Thyroid gland (tissue), 4 donors: ENCODE measurements at regions not wholly inside any gene's neighbourhood (a gene's known extent, or its start where the extent isn't known, plus 50 kb on each side); places are given as distances from the start of the nearest gene placed in this dataset.
A peak's percentile ranks its signal among the peaks of the same experiment; 100 is the strongest.
"Not testable (repeated sequence)": the region's sequence is repeated elsewhere in the genome, so short reads cannot be mapped to it uniquely, and the experiment has no call there.

Experiments
- DNase-seq, 2 donors: peaks; one replicate each; pipeline ENCODE4 v3.0.0-alpha.2; 2019
- H3K27ac ChIP-seq, 3 donors: fragments of 200-600 bp; sonication (generic); 1 replicate in 2 of 3; 2 replicates in 1 of 3; pipeline ENCODE4 v1.5.1; 2016 to 2019; ENCODE audit warnings: mild to moderate bottlenecking in 1 of 3, moderate library complexity in 1 of 3
- H3K27me3 ChIP-seq: fragments of 200-600 bp; sonication (generic); one replicate; pipeline ENCODE4 v1.5.1; 2019
- H3K36me3 ChIP-seq, 2 donors: fragments of 200-600 bp; sonication (generic); one replicate each; pipeline ENCODE4 v1.5.1; 2016 to 2019
- H3K4me1 ChIP-seq, 2 donors: fragments of 200-600 bp; sonication (generic); one replicate each; pipeline ENCODE4 v1.5.1; 2017 to 2019
- H3K4me3 ChIP-seq, 3 donors: fragments of 200-600 bp; sonication (generic); replicated peaks in 1 of 3; 1 replicate in 2 of 3; 2 replicates in 1 of 3; pipeline ENCODE4 v1.5.1; 2016; ENCODE audit warnings: mild to moderate bottlenecking in 1 of 3
- H3K9me3 ChIP-seq: fragments of 200-600 bp; sonication (generic); one replicate; pipeline ENCODE4 v1.5.1; 2017
- POLR2A ChIP-seq, 2 donors: fragments of 450-650 bp; IDR thresholded peaks; one replicate each; pipeline ENCODE4 v1.6.1; 2017; ENCODE audit warnings: antibody characterized with exemption in 2 of 2, mild to moderate bottlenecking in 2 of 2, moderate library complexity in 1 of 2
- WGBS, 2 donors: methylation state at CpG; one replicate each; pipeline ENCODE4 v1.1.5; 2017; 5-methylcytosine and 5-hydroxymethylcytosine counted together
- intact Hi-C: fragments of 100-400 bp; cut with DNase I; formaldehyde crosslinking; loops from one replicate; pipeline ENCODE4 v1.15.1; 2023
- TF ChIP-seq, protein P1 (sequence below), 6 experiments: fragments of 200-600 bp in 3 of 6; fragments of 450-650 bp in 3 of 6; sonication (generic) in 3 of 6; IDR thresholded peaks; one replicate each; pipeline ENCODE4 v1.5.1; 2016 to 2019; ENCODE audit warnings: antibody characterized with exemption in 6 of 6, mild to moderate bottlenecking in 2 of 6, inconsistent platforms in 1 of 6, moderate library complexity in 1 of 6

- H3K27ac ChIP-seq, H3K4me3 ChIP-seq, DNase-seq, H3K4me1 ChIP-seq, H3K27me3 ChIP-seq, intact Hi-C loops, H3K36me3 ChIP-seq, H3K9me3 ChIP-seq: not testable (repeated sequence)
- TF ChIP-seq, protein P1, sequence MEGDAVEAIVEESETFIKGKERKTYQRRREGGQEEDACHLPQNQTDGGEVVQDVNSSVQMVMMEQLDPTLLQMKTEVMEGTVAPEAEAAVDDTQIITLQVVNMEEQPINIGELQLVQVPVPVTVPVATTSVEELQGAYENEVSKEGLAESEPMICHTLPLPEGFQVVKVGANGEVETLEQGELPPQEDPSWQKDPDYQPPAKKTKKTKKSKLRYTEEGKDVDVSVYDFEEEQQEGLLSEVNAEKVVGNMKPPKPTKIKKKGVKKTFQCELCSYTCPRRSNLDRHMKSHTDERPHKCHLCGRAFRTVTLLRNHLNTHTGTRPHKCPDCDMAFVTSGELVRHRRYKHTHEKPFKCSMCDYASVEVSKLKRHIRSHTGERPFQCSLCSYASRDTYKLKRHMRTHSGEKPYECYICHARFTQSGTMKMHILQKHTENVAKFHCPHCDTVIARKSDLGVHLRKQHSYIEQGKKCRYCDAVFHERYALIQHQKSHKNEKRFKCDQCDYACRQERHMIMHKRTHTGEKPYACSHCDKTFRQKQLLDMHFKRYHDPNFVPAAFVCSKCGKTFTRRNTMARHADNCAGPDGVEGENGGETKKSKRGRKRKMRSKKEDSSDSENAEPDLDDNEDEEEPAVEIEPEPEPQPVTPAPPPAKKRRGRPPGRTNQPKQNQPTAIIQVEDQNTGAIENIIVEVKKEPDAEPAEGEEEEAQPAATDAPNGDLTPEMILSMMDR (IDR thresholded peaks at IDR 0.05), result peak in 3 of 6 experiments; percentile 18 to 46 (median 33)
- WGBS, 2 donors, result 16 to 28% methylated on average over 2 of the region's 2 CpGs
Measured at GRCh38 chr11:3488003-3488402, 109.1 kb upstream of the ZNF195 start.

DNA sequence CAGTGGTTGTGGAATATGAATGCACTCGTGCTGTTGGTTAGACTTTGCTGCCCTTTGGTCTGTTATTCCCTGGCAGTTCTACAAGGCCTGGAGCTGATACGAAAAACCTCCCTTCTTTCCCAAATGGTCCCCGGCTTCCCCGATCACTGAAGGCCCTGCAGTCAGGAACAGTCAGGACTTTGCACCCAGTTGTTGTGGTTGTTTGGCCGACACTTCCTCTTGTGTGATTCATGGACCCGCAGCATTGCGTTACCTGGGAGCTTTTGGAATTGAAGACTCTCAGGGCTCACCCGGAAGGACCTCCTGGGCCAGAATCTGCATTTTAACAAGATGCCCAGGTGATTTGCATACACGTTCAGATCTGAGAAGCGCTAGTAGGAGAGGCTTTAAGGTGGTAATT is 106.8 kb upstream of the ZNF195 start:
- H3K4me3 ChIP-seq, intact Hi-C loops, H3K36me3 ChIP-seq, H3K9me3 ChIP-seq, H3K4me1 ChIP-seq, H3K27me3 ChIP-seq, DNase-seq, H3K27ac ChIP-seq: not testable (repeated sequence)
- whole genome bisulfite sequencing, 2 donors, result 54 to 76% methylated on average over 10 of the region's 10 CpGs

DNA sequence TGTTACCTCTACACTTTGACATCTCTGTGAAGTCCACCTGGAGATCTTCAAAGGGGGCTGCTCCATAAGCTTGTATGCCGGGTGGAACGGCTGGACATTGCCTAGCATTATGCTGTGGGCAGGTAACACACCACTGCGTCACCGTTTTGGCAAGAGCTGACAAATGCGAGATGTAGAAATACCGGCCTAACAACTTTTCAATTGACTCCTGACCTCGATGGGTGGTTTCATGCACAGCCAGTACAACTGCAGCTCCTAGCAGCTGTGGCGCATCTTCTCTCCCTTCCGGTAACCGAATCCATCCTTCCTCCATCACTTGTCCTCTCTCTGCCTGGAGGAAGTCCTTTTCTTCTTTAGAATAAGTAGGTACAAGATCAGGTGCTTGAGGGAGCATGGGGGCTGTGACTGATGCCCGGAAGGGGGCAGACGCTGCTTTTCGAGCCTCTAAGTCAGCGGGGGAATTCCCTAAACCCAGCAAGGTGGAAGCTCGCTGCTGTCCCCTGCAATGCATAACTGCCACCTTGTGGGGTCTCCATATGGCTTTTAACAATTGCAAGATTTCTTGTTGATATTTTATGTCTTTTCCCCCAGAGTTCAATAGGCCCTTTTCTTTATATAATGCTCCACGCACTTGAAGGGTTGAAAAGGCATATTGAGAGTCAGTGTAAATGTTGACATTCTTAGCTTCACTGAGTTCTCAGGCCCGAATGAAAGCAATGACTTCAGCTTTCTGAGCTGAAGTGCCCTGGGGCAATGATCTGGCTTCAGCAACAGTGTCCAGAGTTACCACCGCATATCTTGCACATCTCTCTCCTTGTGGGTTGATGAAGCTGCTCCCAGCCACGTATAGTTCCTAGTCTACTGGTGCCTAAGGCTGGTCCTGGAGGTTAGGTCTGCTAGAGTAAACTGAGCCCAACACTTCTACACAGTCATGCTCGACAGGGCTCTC is 98.3 kb upstream of the ZNF195 start:
- H3K4me3 ChIP-seq, H3K36me3 ChIP-seq, intact Hi-C loops, H3K27me3 ChIP-seq, H3K4me1 ChIP-seq, H3K9me3 ChIP-seq: not testable (repeated sequence)
- peak overlapping the region; percentile 89 to 92 (median 90) for H3K27ac ChIP-seq
- peak in 1 of 2 donors; percentile 18 for TF ChIP-seq POLR2A (IDR thresholded peaks at IDR 0.05)
- 23 to 37% methylated on average over 16 to 18 of the region's 20 CpGs for WGBS, 2 donors
- DNase-seq, result peak; percentile 81 to 84

- peak in 1 of 2 donors; percentile 26 for DNase-seq
- intact Hi-C loops, H3K27me3 ChIP-seq, H3K4me3 ChIP-seq, H3K4me1 ChIP-seq, H3K36me3 ChIP-seq, H3K9me3 ChIP-seq: not testable (repeated sequence)
- WGBS, 2 donors, result 37 to 48% methylated on average over 27 of the region's 27 CpGs
- TF ChIP-seq POLR2A (IDR thresholded peaks at IDR 0.05), result peak in 1 of 2 donors; percentile 19
- TF ChIP-seq, protein P1 (IDR thresholded peaks at IDR 0.05), result peak in 2 of 6 experiments; percentile 47 to 48
- peak overlapping the region; percentile 89 to 92 (median 90) for H3K27ac ChIP-seq
Measured at GRCh38 chr11:3476084-3476936, 97.4 kb upstream of the ZNF195 start.

DNA sequence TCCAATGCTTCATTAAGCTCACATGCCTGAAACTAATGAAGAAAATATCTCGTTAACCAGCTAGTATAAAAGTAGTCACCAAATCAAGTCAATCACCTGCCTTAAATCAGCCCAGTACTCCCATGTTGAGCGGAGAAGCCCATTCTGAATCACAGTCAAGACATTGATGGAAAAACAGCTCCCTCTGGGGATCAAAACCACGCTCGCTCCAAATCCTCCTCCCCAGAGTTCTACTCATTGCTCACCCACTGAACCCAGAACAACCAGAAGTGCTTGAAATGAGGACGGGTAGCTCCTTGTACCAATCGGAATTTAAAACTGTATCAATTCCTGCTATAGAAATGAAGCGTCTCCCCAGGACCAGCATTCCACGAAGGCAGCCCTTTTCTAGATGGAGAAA is 90.0 kb upstream of the ZNF195 start:
- H3K27ac ChIP-seq, H3K27me3 ChIP-seq, intact Hi-C loops, H3K36me3 ChIP-seq, H3K4me1 ChIP-seq, DNase-seq, H3K9me3 ChIP-seq, H3K4me3 ChIP-seq: not testable (repeated sequence)
- WGBS, 2 donors, result 79 to 83% methylated on average over 8 of the region's 8 CpGs

DNA sequence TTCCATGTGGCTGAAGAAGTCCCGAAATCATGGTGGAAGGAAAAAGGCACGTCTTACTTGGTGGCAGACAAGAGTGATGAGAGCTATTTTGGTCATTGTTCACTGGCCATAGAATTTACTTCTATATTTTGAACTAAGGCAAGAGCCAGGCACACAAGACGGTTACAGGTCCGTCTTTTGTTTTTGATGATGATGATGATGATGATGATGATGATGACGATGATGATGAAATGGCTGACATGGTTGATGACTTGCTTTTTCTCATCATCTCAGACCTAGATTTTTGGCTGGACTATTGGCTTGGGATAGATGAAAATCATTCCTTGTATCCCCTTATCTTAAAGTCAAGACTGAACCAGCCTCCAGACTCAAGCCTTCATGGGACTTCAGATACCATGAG is 88.7 kb upstream of the ZNF195 start:
- H3K9me3 ChIP-seq, DNase-seq, H3K4me3 ChIP-seq, H3K4me1 ChIP-seq, H3K27ac ChIP-seq, H3K27me3 ChIP-seq, intact Hi-C loops, H3K36me3 ChIP-seq: not testable (repeated sequence)
- WGBS, 2 donors, result 75 to 87% methylated on average over 5 of the region's 5 CpGs

DNA sequence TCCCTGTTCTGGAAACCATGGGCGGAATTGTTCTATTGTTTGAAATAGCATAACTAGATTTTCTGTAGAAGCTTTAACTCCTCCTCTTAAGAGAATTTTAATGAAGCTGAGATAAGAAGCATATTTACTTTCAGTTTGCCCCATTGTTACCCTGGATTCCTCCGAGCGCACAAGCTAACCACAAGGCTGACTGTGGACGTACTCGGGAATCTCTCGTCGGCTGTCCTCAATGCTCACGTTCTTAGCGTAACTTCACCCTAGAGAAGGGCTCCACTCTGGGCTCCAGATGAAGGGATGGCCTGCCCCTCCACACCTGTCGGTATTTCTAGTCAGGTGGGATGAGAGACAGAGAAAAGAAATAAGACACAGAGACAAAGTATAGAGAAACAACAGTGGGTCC is 76.7 kb upstream of the ZNF195 start:
- H3K27ac ChIP-seq, H3K27me3 ChIP-seq, H3K4me3 ChIP-seq, H3K36me3 ChIP-seq, intact Hi-C loops, DNase-seq, H3K9me3 ChIP-seq: not testable (repeated sequence)
- 89 to 95% methylated on average over 10 of the region's 10 CpGs for WGBS, 2 donors
- peaks cover 13% of the 10 kb centered on the region in 2 donors for H3K4me1 ChIP-seq
